ENCODE measurements at regions not wholly inside any gene's neighbourhood (a gene's known extent, or its start where the extent isn't known, plus 50 kb on each side); places are given as distances from the start of the nearest gene placed in this dataset.

DNA sequence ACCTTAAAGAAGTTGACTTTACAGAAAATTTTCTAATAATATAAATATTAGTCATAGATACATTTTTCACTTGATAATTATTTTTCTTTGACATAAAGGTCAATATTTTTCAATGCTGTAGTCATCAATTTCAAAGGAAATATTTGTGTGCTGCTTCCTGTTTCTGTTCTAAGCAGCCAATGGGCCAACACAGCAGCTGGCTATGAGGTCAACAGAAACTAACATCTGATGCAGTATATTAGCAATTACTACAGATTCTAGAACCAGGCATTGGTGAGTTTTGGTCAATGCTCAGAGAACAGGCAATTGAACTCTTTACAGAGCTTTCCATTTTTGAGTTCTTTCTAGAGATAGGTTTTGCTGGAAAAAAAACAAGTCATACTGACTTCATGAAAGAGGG, 669.6 kb upstream of the NRSN1 start:
- no peaks in the 10 kb centered on the region for H3K9me3 ChIP-seq (ENCODE audit: control insufficient read depth in 2 of 2, insufficient read depth in 1 of 2, low read length in 1 of 2)
- H3K4me3 ChIP-seq (ENCODE audit: low read length in 2 of 2) = no peak overlapping the region

GRCh38 chr6:23457321-23457720, 668.7 kb upstream of the NRSN1 start:
- WGBS = 97% methylated on average over 2 of the region's 2 CpGs
- no peak overlapping the region for H3K27ac ChIP-seq (ENCODE audit: low read depth in 1 of 2, low read length in 1 of 2)
- H3K9me3 ChIP-seq (ENCODE audit: control insufficient read depth in 2 of 2, insufficient read depth in 1 of 2, low read length in 1 of 2) = no peaks in the 10 kb centered on the region

More for the DNA sequence above, 669.6 kb upstream of the NRSN1 start:
- no peaks in the 10 kb centered on the region for H3K36me3 ChIP-seq (ENCODE audit: control insufficient read depth in 2 of 2, insufficient read depth in 2 of 2, low read length in 1 of 2)
- no peaks in the 10 kb centered on the region for H3K4me1 ChIP-seq (ENCODE audit: control insufficient read depth in 2 of 2, insufficient read depth in 2 of 2, low read length in 2 of 2)
- H3K27ac ChIP-seq (ENCODE audit: low read depth in 1 of 2, low read length in 1 of 2) = no peak overlapping the region
- H3K27me3 ChIP-seq (ENCODE audit: control insufficient read depth in 2 of 2, insufficient read depth in 1 of 2, low read length in 1 of 2) = no peaks in the 10 kb centered on the region
- no peak for DNase-seq (ENCODE audit: low read depth in 6 of 9, low spot score in 9 of 9)

GRCh38 chr6:23465912-23466311, 660.1 kb upstream of the NRSN1 start:
- no peak for DNase-seq (ENCODE audit: low read depth in 6 of 9, low spot score in 9 of 9)
- no peaks in the 10 kb centered on the region for H3K4me1 ChIP-seq (ENCODE audit: control insufficient read depth in 2 of 2, insufficient read depth in 2 of 2, low read length in 2 of 2)
- 91% methylated on average over 1 of the region's 1 CpG for WGBS
- H3K4me3 ChIP-seq (ENCODE audit: low read length in 2 of 2) = no peak overlapping the region
- H3K36me3 ChIP-seq (ENCODE audit: control insufficient read depth in 2 of 2, insufficient read depth in 2 of 2, low read length in 1 of 2) = no peaks in the 10 kb centered on the region
- no peaks in the 10 kb centered on the region for H3K9me3 ChIP-seq (ENCODE audit: control insufficient read depth in 2 of 2, insufficient read depth in 1 of 2, low read length in 1 of 2)
- no peaks in the 10 kb centered on the region for H3K27me3 ChIP-seq (ENCODE audit: control insufficient read depth in 2 of 2, insufficient read depth in 1 of 2, low read length in 1 of 2)
- no peak overlapping the region for H3K27ac ChIP-seq (ENCODE audit: low read depth in 1 of 2, low read length in 1 of 2)

More at GRCh38 chr6:23457321-23457720, 668.7 kb upstream of the NRSN1 start:
- Histone ChIP-seq H3K27me3 (ENCODE audit: control insufficient read depth in 2 of 2, insufficient read depth in 1 of 2, low read length in 1 of 2) (no peaks in the 10 kb centered on the region), H3K4me3 (ENCODE audit: low read length in 2 of 2) (no peak overlapping the region), H3K4me1 (ENCODE audit: control insufficient read depth in 2 of 2, insufficient read depth in 2 of 2, low read length in 2 of 2) (no peaks in the 10 kb centered on the region), H3K36me3 (ENCODE audit: control insufficient read depth in 2 of 2, insufficient read depth in 2 of 2, low read length in 1 of 2) (no peaks in the 10 kb centered on the region)
- DNase-seq (ENCODE audit: low read depth in 6 of 9, low spot score in 9 of 9) = no peak

GRCh38 chr6:23477586-23477985, 648.4 kb upstream of the NRSN1 start:
- Histone ChIP-seq H3K9me3 (ENCODE audit: control insufficient read depth in 2 of 2, insufficient read depth in 1 of 2, low read length in 1 of 2) (no peaks in the 10 kb centered on the region), H3K4me1 (ENCODE audit: control insufficient read depth in 2 of 2, insufficient read depth in 2 of 2, low read length in 2 of 2) (no peaks in the 10 kb centered on the region), H3K4me3 (ENCODE audit: low read length in 2 of 2) (no peak overlapping the region), H3K27me3 (ENCODE audit: control insufficient read depth in 2 of 2, insufficient read depth in 1 of 2, low read length in 1 of 2) (no peaks in the 10 kb centered on the region), H3K27ac (ENCODE audit: low read depth in 1 of 2, low read length in 1 of 2) (no peak overlapping the region), H3K36me3 (ENCODE audit: control insufficient read depth in 2 of 2, insufficient read depth in 2 of 2, low read length in 1 of 2) (no peaks in the 10 kb centered on the region)
- 98% methylated on average over 3 of the region's 3 CpGs for WGBS
- DNase-seq (ENCODE audit: low read depth in 6 of 9, low spot score in 9 of 9) = no peak

DNA sequence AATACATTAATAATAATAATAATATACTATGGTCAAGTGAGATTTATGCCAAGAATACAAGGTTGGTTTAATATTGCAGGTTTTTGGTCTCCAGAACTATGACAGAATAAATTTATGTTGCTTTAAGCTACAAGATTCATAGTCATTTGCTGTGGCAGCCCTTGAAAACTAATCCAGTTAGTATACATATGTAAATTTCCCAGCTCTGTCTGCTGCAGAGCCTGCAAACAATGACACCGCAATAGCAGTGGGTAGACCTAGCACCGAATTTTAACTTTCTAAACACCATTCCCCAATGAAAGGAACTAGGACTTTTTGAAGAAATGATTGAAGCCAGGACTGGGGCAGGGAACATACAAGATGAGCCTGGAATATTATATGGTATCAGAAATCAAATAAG, 647.7 kb upstream of the NRSN1 start:
- Histone ChIP-seq H3K9me3 (ENCODE audit: control insufficient read depth in 2 of 2, insufficient read depth in 1 of 2, low read length in 1 of 2) (no peaks in the 10 kb centered on the region), H3K27ac (ENCODE audit: low read depth in 1 of 2, low read length in 1 of 2) (no peak overlapping the region), H3K27me3 (ENCODE audit: control insufficient read depth in 2 of 2, insufficient read depth in 1 of 2, low read length in 1 of 2) (no peaks in the 10 kb centered on the region), H3K36me3 (ENCODE audit: control insufficient read depth in 2 of 2, insufficient read depth in 2 of 2, low read length in 1 of 2) (no peaks in the 10 kb centered on the region), H3K4me1 (ENCODE audit: control insufficient read depth in 2 of 2, insufficient read depth in 2 of 2, low read length in 2 of 2) (no peaks in the 10 kb centered on the region), H3K4me3 (ENCODE audit: low read length in 2 of 2) (no peak overlapping the region)
- DNase-seq (ENCODE audit: low read depth in 6 of 9, low spot score in 9 of 9) = no peak
- WGBS = 96% methylated on average over 2 of the region's 2 CpGs

DNA sequence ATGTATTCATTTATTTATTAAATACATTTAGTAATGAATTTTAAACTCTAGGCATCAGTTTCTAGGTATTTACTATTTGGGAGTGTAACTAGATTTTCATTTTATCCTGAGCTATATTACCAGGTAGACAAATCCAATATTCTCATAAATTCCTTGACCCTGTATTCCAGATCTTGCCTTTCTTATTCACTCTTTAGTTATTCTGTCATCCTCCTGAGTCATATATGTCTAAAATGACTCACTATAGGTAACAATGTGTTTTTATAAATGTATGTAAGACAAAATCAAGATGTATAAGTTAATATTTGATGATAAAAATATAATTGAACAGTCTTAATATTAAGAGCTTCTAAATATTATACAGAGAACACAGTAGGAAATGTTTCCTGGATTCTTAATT, 642.1 kb upstream of the NRSN1 start:
- Histone ChIP-seq H3K36me3 (ENCODE audit: control insufficient read depth in 2 of 2, insufficient read depth in 2 of 2, low read length in 1 of 2) (no peaks in the 10 kb centered on the region), H3K4me1 (ENCODE audit: control insufficient read depth in 2 of 2, insufficient read depth in 2 of 2, low read length in 2 of 2) (no peaks in the 10 kb centered on the region), H3K9me3 (ENCODE audit: control insufficient read depth in 2 of 2, insufficient read depth in 1 of 2, low read length in 1 of 2) (no peaks in the 10 kb centered on the region), H3K4me3 (ENCODE audit: low read length in 2 of 2) (no peak overlapping the region), H3K27ac (ENCODE audit: low read depth in 1 of 2, low read length in 1 of 2) (no peak overlapping the region), H3K27me3 (ENCODE audit: control insufficient read depth in 2 of 2, insufficient read depth in 1 of 2, low read length in 1 of 2) (no peaks in the 10 kb centered on the region)
- DNase-seq (ENCODE audit: low read depth in 6 of 9, low spot score in 9 of 9) = no peak

DNA sequence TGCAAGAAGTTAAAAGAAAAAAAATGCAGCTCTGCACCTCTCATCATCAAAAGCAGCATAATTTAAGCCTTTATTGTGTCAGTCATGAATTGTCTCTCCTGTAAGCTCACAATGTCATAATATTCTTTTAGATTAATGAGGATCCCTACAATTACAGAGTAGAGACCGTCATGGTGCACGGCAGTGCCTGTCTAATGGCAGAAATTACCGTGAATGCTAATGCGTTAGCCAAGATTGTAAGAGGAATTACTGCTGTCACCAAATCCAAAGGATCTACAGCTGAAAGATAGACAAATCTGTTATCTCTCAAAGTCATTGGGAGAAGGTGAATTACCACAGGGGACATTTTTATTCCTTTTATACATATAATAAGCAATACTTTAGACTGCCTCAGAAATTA, 631.6 kb upstream of the NRSN1 start:
- Histone ChIP-seq H3K36me3 (ENCODE audit: control insufficient read depth in 2 of 2, insufficient read depth in 2 of 2, low read length in 1 of 2) (no peaks in the 10 kb centered on the region), H3K27ac (ENCODE audit: low read depth in 1 of 2, low read length in 1 of 2) (no peak overlapping the region), H3K27me3 (ENCODE audit: control insufficient read depth in 2 of 2, insufficient read depth in 1 of 2, low read length in 1 of 2) (no peaks in the 10 kb centered on the region), H3K9me3 (ENCODE audit: control insufficient read depth in 2 of 2, insufficient read depth in 1 of 2, low read length in 1 of 2) (no peaks in the 10 kb centered on the region), H3K4me3 (ENCODE audit: low read length in 2 of 2) (no peak overlapping the region), H3K4me1 (ENCODE audit: control insufficient read depth in 2 of 2, insufficient read depth in 2 of 2, low read length in 2 of 2) (no peaks in the 10 kb centered on the region)
- no peak for DNase-seq (ENCODE audit: low read depth in 6 of 9, low spot score in 9 of 9)
- 97% methylated on average over 4 of the region's 4 CpGs for WGBS

DNA sequence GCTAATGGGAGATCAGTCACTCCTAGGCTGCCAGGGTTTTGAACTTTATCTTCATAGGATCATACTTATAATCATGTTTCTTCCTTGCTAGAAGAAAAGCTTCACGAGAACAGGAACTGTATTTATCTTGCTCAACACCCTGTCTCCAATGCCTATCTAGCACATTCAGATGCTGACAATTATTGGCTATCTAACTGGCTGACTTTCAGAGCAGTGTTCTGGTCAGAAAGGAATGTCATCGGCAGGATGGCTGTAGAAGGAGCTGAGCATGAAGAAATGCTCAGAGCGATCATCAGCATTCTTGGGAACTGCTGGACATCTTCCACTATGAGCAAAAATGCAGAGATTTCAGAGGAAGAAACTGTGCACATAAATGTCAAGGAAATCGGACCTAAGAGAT, 628.0 kb upstream of the NRSN1 start:
- 70% methylated on average over 4 of the region's 4 CpGs for WGBS
- no peak for DNase-seq (ENCODE audit: low read depth in 6 of 9, low spot score in 9 of 9)
- H3K27me3 ChIP-seq (ENCODE audit: control insufficient read depth in 2 of 2, insufficient read depth in 1 of 2, low read length in 1 of 2) = no peaks in the 10 kb centered on the region
- H3K4me3 ChIP-seq (ENCODE audit: low read length in 2 of 2) = no peak overlapping the region
- no peaks in the 10 kb centered on the region for H3K4me1 ChIP-seq (ENCODE audit: control insufficient read depth in 2 of 2, insufficient read depth in 2 of 2, low read length in 2 of 2)
- H3K36me3 ChIP-seq (ENCODE audit: control insufficient read depth in 2 of 2, insufficient read depth in 2 of 2, low read length in 1 of 2) = no peaks in the 10 kb centered on the region
- H3K9me3 ChIP-seq (ENCODE audit: control insufficient read depth in 2 of 2, insufficient read depth in 1 of 2, low read length in 1 of 2) = no peaks in the 10 kb centered on the region
- H3K27ac ChIP-seq (ENCODE audit: low read depth in 1 of 2, low read length in 1 of 2) = no peak overlapping the region

DNA sequence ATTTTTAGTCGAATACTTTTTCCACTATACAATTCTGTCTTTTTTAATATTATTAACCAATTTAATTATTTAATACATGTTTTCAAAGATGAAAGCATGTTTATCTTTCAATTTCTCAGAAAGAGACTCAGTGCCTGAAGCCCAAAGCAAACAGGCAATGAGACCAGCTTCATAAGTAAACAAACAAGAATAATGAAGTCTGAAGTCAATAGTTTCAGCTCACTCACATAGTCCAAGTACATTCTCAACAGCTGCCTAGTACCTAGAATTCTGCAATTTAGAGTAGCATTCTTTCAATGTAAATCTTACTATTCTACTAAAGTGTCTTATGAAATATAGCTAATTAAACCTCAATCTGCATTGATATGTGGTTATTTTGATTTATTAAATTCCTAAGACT, 626.5 kb upstream of the NRSN1 start:
- no peaks in the 10 kb centered on the region for H3K36me3 ChIP-seq (ENCODE audit: control insufficient read depth in 2 of 2, insufficient read depth in 2 of 2, low read length in 1 of 2)
- H3K27me3 ChIP-seq (ENCODE audit: control insufficient read depth in 2 of 2, insufficient read depth in 1 of 2, low read length in 1 of 2) = no peaks in the 10 kb centered on the region
- WGBS = 94% methylated on average over 1 of the region's 1 CpG
- no peak overlapping the region for H3K4me3 ChIP-seq (ENCODE audit: low read length in 2 of 2)
- no peak overlapping the region for H3K27ac ChIP-seq (ENCODE audit: low read depth in 1 of 2, low read length in 1 of 2)
- H3K9me3 ChIP-seq (ENCODE audit: control insufficient read depth in 2 of 2, insufficient read depth in 1 of 2, low read length in 1 of 2) = no peaks in the 10 kb centered on the region
- H3K4me1 ChIP-seq (ENCODE audit: control insufficient read depth in 2 of 2, insufficient read depth in 2 of 2, low read length in 2 of 2) = no peaks in the 10 kb centered on the region
- no peak for DNase-seq (ENCODE audit: low read depth in 6 of 9, low spot score in 9 of 9)

DNA sequence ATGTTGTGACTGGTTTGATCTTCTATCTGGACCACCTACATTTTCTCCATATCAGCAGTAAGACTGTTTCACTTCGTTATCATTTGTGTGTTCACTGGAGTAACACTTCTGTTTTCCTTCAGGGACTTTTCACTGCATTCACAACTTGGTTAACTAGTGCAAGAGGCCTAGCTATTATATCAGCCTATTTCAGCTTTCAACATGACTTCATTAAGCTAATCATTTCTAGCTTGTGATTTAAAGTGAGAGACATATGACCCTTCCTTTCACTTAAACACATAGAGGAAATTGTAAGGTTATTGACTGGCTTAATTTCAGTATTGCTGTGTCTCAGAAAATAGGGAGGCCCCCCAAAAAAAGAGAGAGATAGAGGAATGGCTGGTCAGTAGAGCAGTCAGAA, 622.8 kb upstream of the NRSN1 start:
- H3K4me1 ChIP-seq (ENCODE audit: control insufficient read depth in 2 of 2, insufficient read depth in 2 of 2, low read length in 2 of 2) = no peaks in the 10 kb centered on the region
- H3K36me3 ChIP-seq (ENCODE audit: control insufficient read depth in 2 of 2, insufficient read depth in 2 of 2, low read length in 1 of 2) = no peaks in the 10 kb centered on the region
- no peak overlapping the region for H3K4me3 ChIP-seq (ENCODE audit: low read length in 2 of 2)
- no peaks in the 10 kb centered on the region for H3K9me3 ChIP-seq (ENCODE audit: control insufficient read depth in 2 of 2, insufficient read depth in 1 of 2, low read length in 1 of 2)
- no peak for DNase-seq (ENCODE audit: low read depth in 6 of 9, low spot score in 9 of 9)
- 78% methylated on average over 1 of the region's 1 CpG for WGBS
- H3K27ac ChIP-seq (ENCODE audit: low read depth in 1 of 2, low read length in 1 of 2) = no peak overlapping the region
- H3K27me3 ChIP-seq (ENCODE audit: control insufficient read depth in 2 of 2, insufficient read depth in 1 of 2, low read length in 1 of 2) = no peaks in the 10 kb centered on the region
